Stimulated activated CD4-positive, alpha-beta T cell treated with anti-CD3 and anti-CD28 coated beads, Interleukin-4, amount 100 ng/mL, for 4 hours (primary cell): ENCODE measurements at regions not wholly inside any gene's neighbourhood (a gene's known extent, or its start where the extent isn't known, plus 50 kb on each side); places are given as distances from the start of the nearest gene placed in this dataset.
"Not testable (repeated sequence)": the region's sequence is repeated elsewhere in the genome, so short reads cannot be mapped to it uniquely, and the experiment has no call there.

Experiments used
- DNase-seq, 2 experiments: peaks; one replicate each; pipeline ENCODE4 v3.0.0-alpha.2; 2020

DNA sequence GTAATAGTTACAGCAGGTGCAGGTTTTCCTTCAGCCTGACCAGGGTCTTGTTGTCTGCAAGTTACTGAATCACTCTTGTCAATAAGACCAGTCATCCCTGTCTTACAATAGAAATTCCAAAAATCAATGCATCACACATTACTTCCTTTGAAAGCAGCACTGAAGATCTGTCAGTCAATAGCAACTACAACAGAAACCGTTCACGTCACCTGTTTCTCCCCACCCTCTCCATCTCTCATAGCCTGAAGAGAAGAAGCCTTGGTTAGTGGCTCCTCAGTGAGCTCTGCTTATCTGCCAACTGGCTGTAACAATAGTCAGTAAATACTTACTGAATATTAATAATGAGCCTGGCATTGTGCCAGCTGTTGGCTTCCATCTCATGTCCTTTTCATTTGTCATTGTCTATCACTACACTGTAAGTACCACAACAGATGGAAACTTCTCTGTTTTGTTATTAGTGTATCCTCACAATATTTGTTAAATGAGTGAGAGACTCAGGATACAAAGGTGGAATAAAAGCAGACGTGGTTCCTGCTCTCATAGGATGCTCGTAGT lies 195.2 kb downstream of the S1PR1 start:
- DNase-seq: no peak

DNA sequence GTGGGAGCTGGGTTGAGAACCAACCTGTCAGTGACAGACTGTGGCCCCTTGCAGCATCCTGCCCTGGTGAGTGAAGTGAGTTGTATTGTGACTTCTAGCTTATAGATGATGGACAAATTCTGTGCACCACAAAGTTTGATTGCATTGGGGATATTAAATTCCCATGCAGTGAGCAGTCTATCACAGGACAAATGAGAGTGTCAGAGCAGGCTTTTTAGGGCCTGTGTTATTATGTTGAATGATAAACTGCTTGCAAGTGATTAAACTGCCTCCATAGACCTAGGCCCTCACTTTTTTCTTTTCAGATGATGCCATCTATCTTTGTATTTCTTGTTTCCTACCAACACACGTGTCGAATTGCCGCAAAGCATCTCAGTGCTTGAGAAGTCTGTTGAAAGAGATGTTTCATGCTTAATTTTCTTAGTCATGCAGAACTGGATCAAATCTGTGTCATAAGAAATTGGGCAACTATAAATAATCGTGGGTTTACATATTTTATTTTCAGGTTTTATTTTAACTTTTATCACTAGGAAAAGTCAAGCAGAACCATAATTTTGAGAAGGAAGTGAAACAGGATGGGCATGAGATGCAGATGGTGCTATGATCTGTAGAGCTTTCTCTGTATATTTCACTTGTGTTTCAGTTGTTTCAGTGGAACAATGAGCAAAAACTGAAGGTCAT lies 199.2 kb downstream of the S1PR1 start:
- DNase-seq: no peak

DNA sequence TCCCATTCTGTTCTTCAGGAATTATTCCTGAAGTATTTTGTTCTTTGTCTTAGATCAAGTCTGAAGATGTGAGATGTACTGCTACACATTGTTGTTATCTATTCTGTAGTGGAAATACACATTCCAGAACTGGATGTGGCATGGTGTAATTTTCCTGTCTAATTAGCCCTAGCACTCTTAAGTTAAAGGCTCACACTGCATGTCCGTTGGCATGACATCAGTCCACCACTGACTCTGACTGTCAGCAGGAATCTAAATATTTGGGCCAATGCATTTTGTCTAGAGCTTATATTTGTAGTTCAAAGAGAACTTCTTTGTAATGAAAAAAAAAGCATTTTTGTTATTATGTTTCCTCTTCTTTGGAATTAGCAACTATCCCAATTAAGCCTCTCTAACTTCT lies 201.0 kb downstream of the S1PR1 start:
- DNase-seq: no peak

- DNase-seq: no peak
Measured at GRCh38 chr1:101438359-101438758, 201.5 kb downstream of the S1PR1 start.

- no peak for DNase-seq
Measured at GRCh38 chr1:101440485-101440884, 203.7 kb downstream of the S1PR1 start.

DNA sequence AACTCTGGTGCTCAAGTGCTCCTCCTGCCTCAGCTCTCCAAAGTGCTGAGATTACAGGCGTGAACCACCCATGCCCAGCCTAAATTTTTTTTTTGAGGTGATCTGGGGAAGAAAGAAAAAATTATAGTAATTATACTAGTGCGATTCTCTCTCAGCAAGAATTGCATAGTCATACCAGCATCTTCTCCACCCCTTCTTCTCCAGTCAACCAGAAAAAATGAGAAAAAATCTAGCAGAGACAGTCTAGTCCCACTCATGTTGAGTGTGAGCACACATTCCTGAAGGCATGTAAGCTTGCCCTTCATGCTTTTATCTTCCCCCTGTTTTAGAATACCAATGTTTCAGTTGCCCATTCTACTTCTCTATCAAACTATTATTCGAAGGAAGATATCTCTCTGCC lies 207.6 kb downstream of the S1PR1 start:
- no peak for DNase-seq

GRCh38 chr1:101444873-101445618 lies 208.2 kb downstream of the S1PR1 start:
- no peak for DNase-seq

DNA sequence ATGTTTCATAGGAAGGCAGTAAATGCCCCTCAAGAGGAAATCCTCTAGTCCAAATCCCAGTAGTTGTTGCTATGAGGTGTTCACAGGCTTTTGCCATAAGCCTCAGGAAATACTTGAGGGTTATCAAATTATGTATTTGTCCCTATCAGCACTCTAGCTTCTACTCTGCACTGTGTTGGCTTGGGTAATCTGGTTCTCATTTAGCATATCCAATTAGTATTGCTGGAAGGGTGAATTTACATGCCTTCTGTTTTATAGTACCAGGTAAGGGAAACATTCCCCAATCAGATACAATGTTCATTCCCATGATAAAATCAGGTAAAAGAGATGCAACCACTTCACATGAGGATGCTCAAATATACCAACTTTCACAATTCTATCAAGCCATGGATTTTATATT lies 211.2 kb downstream of the S1PR1 start:
- DNase-seq: no peak

- not testable (repeated sequence) for DNase-seq
Measured at GRCh38 chr1:101450691-101451090, 213.9 kb downstream of the S1PR1 start.

DNA sequence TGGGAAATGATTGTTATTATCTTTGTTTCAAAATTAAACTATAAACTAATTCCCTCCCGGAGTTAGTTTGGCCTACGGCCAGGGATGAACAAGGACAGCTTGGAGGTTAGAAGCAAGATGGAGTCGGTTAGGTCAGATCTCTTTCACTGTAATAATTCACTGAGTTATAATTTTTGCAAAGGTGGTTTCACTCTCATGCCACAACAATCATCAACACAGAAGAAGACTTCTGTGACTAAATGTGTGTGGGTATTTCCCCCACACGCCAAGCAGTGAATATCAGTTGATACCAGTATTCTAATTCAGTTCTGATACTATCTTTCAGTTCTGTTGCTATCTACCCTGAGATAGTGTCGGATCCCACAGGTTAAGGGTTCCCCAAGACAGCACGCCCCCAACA lies 215.1 kb downstream of the S1PR1 start:
- no peak for DNase-seq

GRCh38 chr1:101452825-101453224 lies 216.0 kb downstream of the S1PR1 start:
- DNase-seq: no peak

DNA sequence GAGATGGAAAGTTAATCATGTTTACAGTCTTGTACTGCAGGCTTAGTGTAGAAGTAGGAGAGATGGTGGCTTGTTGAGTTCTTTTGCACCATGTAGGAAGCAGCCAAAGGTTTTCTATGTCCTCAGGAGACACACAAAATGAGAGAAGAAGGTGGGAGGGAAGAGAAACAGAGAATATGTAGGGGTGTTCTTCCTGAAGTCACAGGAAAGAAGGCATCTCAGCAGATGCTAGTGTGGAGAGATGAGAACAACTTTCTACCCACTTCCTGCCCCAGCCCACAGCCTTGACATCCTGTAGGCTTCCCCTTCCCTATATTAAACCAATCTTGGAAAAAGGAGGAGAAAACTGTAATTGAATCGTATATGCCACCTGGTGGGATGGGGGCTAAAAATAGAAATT lies 217.0 kb downstream of the S1PR1 start:
- DNase-seq: no peak

GRCh38 chr1:101455166-101455565 lies 218.3 kb downstream of the S1PR1 start:
- no peak for DNase-seq

GRCh38 chr1:101460739-101461138 lies 223.9 kb downstream of the S1PR1 start:
- no peak for DNase-seq

DNA sequence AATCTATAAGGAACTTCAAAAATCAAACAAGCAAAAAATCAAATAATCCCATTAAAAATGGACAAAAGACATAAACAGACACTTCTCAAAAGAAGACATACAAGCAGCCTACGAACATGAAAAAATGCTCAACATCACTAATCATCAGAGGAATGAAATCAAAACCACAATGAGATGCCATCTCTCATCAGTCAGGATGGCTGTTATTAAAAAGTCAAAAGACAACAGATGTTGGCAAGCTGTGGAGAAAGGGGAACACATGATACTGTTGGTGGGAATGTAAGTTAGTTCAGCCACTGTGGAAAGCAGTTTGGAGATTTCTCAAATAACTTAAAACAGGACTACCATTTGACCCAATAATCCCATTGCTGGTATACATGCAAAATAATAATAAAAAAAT lies 226.4 kb downstream of the S1PR1 start:
- no peak for DNase-seq

- DNase-seq: no peak
Measured at GRCh38 chr1:101465941-101466340, 229.1 kb downstream of the S1PR1 start.

- no peak for DNase-seq
Measured at GRCh38 chr1:101474039-101474665, 237.3 kb downstream of the S1PR1 start.

GRCh38 chr1:101476541-101476940 lies 239.7 kb downstream of the S1PR1 start:
- no peak for DNase-seq

GRCh38 chr1:101479945-101480344 lies 243.1 kb downstream of the S1PR1 start:
- no peak for DNase-seq

GRCh38 chr1:101482306-101482705 lies 245.5 kb downstream of the S1PR1 start:
- DNase-seq: no peak

GRCh38 chr1:101483982-101484688 lies 247.3 kb downstream of the S1PR1 start:
- no peak for DNase-seq

GRCh38 chr1:101484689-101485338 lies 248.0 kb downstream of the S1PR1 start:
- DNase-seq: no peak

- DNase-seq: no peak
Measured at GRCh38 chr1:101485712-101486111, 248.9 kb downstream of the S1PR1 start.
